Ureter (tissue), 1 donor: ENCODE measurements at regions not wholly inside any gene's neighbourhood (a gene's known extent, or its start where the extent isn't known, plus 50 kb on each side); places are given as distances from the start of the nearest gene placed in this dataset.

Source experiments
- DNase-seq: peaks from one replicate; pipeline ENCODE4 v3.0.0-alpha.2; 2020; ENCODE audit warnings: low spot score
- donor health status: DM: yes; HTN: yes; CAD: no.

DNA sequence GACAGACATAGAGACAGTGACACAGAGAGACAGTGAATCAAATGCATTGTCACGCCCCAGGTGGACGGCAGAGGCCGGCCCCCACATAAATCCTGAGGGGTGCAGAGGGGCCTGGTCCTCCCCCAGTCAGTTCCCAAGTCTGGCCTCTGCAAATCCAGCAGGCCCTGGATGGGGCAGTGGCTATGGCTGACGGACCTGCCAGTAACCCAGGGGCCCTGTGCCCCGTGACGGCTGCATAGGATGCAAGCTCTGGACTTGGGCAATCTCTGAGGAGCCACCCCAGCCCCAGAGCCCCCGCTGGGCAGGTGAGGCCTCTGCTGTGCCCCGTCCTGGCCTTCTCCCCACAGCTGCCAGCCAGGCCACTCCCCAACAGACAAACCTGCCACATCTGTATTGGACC is 204.5 kb downstream of the BRD1 start:
- no peak for DNase-seq

DNA sequence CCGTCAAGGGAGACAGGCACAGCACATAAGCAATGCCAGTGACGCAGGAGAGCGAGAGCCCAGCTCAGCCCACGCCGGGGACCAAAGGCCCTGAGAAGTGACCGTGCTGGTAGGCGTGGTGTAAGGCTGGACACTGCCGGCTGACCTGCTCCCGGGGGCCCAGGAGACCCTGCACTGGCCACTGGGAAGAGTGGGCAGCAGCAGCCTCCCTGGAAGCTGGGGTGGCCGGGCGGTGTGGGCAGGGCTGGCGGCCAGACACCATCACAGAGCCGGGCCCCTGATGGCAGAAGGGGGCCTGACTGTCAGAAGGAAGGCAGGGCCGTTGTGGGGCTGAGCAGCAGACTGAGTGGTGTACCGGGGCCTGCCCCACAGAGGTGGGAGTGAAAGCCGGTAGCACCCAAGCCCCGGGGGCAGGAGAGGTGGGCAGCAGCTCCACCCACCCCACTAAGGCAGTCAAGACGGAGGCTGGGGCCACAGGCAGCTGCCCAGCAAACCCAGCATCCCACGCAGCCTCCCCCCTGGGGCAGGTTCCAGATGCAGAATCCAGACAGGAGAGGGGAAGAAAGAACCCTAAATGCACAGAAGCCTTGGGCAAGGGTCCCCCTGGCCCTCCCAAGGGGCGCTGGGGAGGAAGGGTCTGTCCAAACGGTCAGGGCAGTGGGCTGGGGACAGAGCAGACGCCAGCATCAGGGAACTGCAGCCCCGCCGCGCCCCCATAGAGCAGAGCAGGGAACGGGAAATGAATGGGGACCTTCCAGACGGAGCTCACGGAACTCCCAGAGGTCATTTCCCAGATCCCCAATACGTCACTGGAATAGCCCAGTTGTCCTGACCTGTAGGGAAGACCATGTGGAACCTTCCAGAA is 205.2 kb downstream of the BRD1 start:
- no peak for DNase-seq

GRCh38 chr22:49621601-49622210 is 206.0 kb downstream of the BRD1 start:
- DNase-seq = no peak

GRCh38 chr22:49620666-49621065 is 207.0 kb downstream of the BRD1 start:
- DNase-seq = no peak

DNA sequence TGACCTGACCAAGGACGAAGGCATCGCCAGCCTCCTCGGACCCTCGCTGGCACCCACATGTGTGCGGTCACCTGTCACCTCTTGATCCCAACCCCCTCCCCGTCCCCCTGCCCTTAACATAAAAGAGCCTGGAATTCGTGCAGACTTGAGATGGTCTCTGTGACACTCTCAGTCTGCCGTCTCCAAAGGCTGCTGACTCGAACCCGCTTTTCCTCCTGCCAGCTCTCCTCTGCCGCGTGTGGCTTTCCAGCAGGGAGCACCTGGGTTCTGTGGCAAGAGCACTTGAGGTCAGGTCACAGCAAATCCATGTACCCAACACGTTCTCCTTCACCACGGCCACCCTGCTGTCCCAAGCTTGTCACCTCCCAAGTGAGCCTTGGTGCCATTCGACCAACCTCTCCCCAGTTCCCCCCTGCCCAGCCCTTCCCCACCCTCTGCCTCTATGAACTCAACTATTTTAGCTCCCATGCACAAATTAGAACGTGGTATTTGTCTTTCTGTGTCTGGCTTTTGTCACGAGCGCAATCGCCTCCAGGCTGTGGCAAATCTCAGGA is 207.6 kb downstream of the BRD1 start:
- no peak for DNase-seq

DNA sequence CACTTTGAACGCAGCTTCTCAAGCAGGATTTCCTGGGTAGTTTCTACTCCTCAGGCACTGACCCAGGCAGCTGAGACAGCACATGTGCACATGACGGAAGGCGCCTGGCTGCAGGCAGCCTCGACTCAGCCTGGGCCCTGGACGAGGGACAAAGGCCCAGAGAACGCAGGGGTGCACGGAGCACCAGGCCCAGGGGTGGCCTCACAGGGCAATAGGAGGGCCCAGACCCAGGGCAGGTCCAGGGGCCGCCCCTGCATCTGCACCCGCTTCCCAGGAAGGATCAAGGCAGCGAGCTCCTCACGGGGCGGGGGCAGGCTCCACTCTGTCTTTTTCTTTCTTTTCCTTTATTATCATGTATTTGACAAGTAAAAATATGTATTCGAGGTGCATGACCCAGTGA is 208.4 kb downstream of the BRD1 start:
- no peak for DNase-seq

DNA sequence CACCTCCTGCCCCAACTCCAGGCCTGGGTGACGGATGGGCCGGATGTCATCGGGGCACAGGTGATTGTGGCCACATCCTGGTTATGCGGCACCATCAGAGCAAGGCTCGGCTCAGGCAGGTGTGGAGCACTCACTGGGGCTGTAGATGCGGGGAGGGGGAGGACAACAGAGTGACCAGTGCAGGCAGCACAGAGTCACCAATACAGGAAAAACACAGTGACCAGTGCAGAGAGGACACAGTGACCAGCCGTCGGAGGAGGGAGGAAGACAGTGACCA is 209.1 kb downstream of the BRD1 start:
- DNase-seq = no peak

DNA sequence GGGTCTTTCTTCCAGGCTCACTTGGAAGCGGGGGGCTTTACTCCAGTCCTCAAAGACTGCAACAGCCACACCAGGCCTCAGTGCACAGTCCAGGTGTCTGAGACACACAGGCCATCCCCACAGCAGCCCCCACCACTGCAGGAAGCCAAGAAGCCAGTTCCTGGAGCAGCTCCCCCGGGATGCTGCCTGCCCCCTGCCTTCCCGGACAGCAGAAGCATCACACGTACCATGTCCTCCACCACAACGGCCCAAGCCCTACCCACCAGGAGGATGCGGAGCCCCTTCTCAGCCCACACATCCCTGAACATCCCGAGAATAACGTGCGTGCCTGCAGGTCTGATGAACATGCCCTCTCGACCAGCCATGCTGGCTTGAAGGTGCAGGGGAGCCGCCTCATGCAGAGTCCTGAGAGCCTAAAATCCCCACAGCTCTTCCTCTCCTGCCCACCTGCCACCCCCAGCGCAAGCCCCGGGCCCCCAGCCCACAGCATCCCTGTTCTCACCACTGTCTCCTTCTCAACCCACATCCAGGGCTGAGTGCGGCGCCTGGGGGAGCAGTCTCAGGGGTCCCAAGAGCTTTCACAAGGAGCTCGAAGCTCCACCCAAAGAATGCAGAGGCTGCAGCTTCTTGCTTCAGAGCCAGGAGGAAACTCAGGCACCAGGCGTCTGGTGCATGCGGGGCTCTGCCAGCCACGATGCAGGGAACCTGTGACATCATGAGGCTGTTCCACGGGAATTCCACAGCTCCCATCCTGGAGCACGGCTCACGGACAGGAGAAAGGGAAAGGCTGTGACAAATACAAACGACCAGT is 209.6 kb downstream of the BRD1 start:
- DNase-seq = no peak

GRCh38 chr22:49617264-49617663 is 210.4 kb downstream of the BRD1 start:
- DNase-seq = no peak

GRCh38 chr22:49616356-49617231 is 211.1 kb downstream of the BRD1 start:
- no peak for DNase-seq

GRCh38 chr22:49614966-49615965 is 212.4 kb downstream of the BRD1 start:
- DNase-seq = no peak

GRCh38 chr22:49613511-49614270 is 214.0 kb downstream of the BRD1 start:
- no peak for DNase-seq

DNA sequence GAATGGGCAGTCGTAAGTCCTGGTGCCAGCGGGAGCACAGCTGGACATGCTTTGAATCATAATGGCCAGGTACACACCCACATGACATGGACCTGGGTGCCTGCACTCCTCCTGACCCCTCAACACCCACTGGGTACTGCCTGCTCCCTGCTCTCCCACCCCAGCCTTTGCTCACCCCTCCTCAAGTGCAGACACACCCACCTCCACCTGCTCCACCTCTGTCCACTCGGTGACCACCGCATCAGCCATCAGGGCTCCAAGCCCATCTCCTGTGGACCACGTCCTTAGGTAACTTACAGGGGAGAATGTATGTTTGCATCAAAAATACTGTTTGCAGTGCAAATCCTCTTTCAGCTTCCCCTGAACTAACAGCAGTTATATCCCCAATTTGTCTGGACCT is 214.6 kb downstream of the BRD1 start:
- DNase-seq = no peak

GRCh38 chr22:49609207-49609876 is 218.3 kb downstream of the BRD1 start:
- no peak for DNase-seq

DNA sequence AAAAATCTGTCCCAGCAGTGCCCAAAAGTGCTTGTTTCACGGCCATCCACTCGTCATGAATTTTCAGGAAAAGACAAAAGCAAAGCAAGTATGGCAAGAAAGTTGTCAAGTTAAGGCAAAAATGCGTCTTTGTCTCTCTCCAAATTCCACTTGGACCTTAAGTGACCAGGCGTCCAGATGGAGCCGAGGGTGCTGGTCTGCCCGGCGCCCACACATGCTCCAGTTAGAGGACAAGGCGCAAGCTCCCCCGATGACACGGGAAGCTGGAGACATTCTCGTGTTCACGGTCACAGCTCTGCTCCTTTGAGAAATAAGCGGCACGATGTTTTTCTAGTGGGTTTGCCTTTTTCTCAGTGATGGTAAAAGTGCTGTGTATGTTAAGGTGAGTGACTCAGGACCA is 219.0 kb downstream of the BRD1 start:
- DNase-seq = no peak

DNA sequence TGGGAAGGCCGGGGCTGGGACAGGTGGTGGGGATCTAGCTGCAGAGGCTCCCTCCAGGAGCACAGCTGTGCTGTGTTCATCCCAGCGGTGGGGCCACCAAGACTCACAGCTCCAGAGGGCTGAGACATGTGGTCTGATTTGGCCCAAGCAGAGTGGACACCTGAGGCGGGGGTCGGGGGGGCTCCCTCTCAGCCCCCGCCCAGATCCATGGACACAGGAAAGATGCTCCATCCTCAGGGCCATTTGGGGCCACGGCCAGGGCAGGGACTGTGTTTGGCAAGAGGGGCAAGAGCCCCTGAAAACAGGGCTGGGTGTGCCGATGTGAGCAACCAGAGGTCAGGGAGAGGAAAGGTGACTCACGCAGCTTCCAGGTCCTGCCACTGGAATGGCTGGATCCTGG is 219.4 kb downstream of the BRD1 start:
- no peak for DNase-seq

DNA sequence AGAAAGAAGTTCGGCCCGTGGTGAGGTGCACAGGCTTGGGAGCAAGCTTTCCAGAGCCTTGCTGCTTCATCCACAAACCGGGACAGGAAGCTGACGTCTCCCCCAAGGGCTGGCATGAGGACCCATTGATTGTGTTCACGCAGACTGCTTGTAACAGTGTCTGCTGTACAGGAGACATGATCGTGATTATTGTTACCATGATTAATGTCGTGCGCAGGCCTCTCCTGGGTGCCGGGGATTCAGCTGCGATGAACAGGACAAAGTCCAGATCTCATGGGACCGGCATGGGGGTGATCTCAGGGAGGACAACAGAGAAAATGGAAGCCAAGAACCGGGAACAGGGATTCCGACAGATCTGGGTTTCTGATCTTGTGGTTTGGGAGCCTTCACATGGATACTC is 219.9 kb downstream of the BRD1 start:
- DNase-seq = no peak

- no peak for DNase-seq
These were observed 220.9 kb downstream of the BRD1 start for GRCh38 chr22:49606562-49607290.
